ENCODE measurements at regions not wholly inside any gene's neighbourhood (a gene's known extent, or its start where the extent isn't known, plus 50 kb on each side); places are given as distances from the start of the nearest gene placed in this dataset.

DNA sequence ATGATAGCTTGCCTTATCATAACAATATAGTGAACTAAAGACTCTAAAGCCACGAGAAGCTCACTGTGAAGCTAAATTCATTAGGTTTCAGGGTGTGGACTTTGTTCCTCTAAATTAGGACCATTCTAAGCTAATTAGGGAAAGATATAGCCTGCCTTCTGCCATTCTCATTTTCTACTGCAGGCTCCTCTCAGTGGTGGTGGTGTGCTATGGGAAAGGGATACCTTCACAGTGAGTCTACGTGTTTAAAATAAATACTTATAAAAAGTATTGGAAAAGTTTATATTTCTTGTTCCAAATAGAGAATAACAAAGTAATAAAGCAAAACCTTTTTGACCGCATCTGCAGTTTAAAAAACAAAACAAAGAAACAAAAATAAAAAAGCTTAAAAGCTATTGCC is 327.7 kb downstream of the PAPSS1 start:
- TF ChIP-seq EZH2 (IDR thresholded peaks at IDR 0.05; ENCODE audit: borderline replicate concordance, insufficient read depth, low read depth, low read length, poor library complexity, severe bottlenecking) (no peak), CTCF (IDR thresholded peaks at IDR 0.05) (no peak)

GRCh38 chr4:107391630-107392028 is 328.4 kb downstream of the PAPSS1 start:
- Histone ChIP-seq H3K9me3 (ENCODE audit: control extremely low read depth in 1 of 3, control insufficient read depth in 2 of 3, insufficient read depth in 1 of 3, low read length in 2 of 3) (no peaks in the 10 kb centered on the region), H3K79me2 (ENCODE audit: control insufficient read depth, insufficient read depth, low read length) (no peaks in the 10 kb centered on the region), H3K4me3 (ENCODE audit: control extremely low read depth in 1 of 5, extremely low read depth in 1 of 5, insufficient read depth in 1 of 5, low read depth in 2 of 5, low read length in 4 of 5) (no peak overlapping the region), H4K20me1 (ENCODE audit: control insufficient read depth, insufficient read depth, low read length, poor library complexity, severe bottlenecking) (no peaks in the 10 kb centered on the region), H2AFZ (ENCODE audit: insufficient read depth, low read depth, low read length, poor library complexity, severe bottlenecking) (no peak overlapping the region), H3K9ac (ENCODE audit: low read length) (no peak overlapping the region), H3K36me3 (replicated peaks in 1 of 2; ENCODE audit: control extremely low read depth in 1 of 2, control insufficient read depth in 1 of 2, extremely low read depth in 1 of 2, insufficient read depth in 2 of 2, low read length in 1 of 2) (no peaks in the 10 kb centered on the region), H3K4me1 (ENCODE audit: control insufficient read depth in 2 of 2, insufficient read depth in 2 of 2, low read length in 2 of 2) (no peaks in the 10 kb centered on the region), H3K27me3 (replicated peaks in 1 of 4; ENCODE audit: control extremely low read depth in 1 of 4, control insufficient read depth in 3 of 4, insufficient read depth in 4 of 4, low read length in 3 of 4) (no peaks in the 10 kb centered on the region), H3K27ac (ENCODE audit: low read length in 2 of 2) (no peak overlapping the region), H3K4me2 (replicated peaks; ENCODE audit: low read depth, low read length, poor library complexity, severe bottlenecking) (no peak overlapping the region)
- Mint-ChIP-seq H3K4me3 (no peak overlapping the region), H3K27ac (no peak overlapping the region), H3K27me3 (no peaks in the 10 kb centered on the region), H3K4me1 (no peaks in the 10 kb centered on the region), H3K9me3 (ENCODE audit: insufficient read depth) (peaks cover 2% of the 10 kb centered on the region)
- ChIA-PET CTCF (no interaction called here), POLR2A (no interaction called here)
- intact Hi-C loops (cut with micrococcal nuclease): no loop called here
- DNase-seq: no peak
- WGBS (ENCODE audit: insufficient coverage): 75% methylated on average over 2 of the region's 3 CpGs
- no peak for ATAC-seq (ENCODE audit: low read depth)
- no peak for TF ChIP-seq CTCF (IDR thresholded peaks at IDR 0.05)
- no peak for TF ChIP-seq EZH2 (IDR thresholded peaks at IDR 0.05; ENCODE audit: borderline replicate concordance, insufficient read depth, low read depth, low read length, poor library complexity, severe bottlenecking)

More for the DNA sequence above, 327.7 kb downstream of the PAPSS1 start:
- ChIA-PET CTCF (no interaction called here), POLR2A (no interaction called here)
- Mint-ChIP-seq H3K27me3 (no peaks in the 10 kb centered on the region), H3K27ac (no peak overlapping the region), H3K9me3 (ENCODE audit: insufficient read depth) (peaks cover 2% of the 10 kb centered on the region), H3K4me3 (no peak overlapping the region), H3K4me1 (no peaks in the 10 kb centered on the region)
- DNase-seq (no peak), ATAC-seq (ENCODE audit: low read depth) (no peak)
- WGBS (ENCODE audit: insufficient coverage): no CpG with 5 or more reads among the region's 3 CpGs
- no peaks in the 10 kb centered on the region for H3K9me3 ChIP-seq (ENCODE audit: control extremely low read depth in 1 of 3, control insufficient read depth in 2 of 3, insufficient read depth in 1 of 3, low read length in 2 of 3)
- H3K36me3 ChIP-seq (replicated peaks in 1 of 2; ENCODE audit: control extremely low read depth in 1 of 2, control insufficient read depth in 1 of 2, extremely low read depth in 1 of 2, insufficient read depth in 2 of 2, low read length in 1 of 2): no peaks in the 10 kb centered on the region
- no peaks in the 10 kb centered on the region for H3K27me3 ChIP-seq (replicated peaks in 1 of 4; ENCODE audit: control extremely low read depth in 1 of 4, control insufficient read depth in 3 of 4, insufficient read depth in 4 of 4, low read length in 3 of 4)
- H3K4me1 ChIP-seq (ENCODE audit: control insufficient read depth in 2 of 2, insufficient read depth in 2 of 2, low read length in 2 of 2): no peaks in the 10 kb centered on the region
- H3K4me3 ChIP-seq (ENCODE audit: control extremely low read depth in 1 of 5, extremely low read depth in 1 of 5, insufficient read depth in 1 of 5, low read depth in 2 of 5, low read length in 4 of 5): no peak overlapping the region
- H4K20me1 ChIP-seq (ENCODE audit: control insufficient read depth, insufficient read depth, low read length, poor library complexity, severe bottlenecking): no peaks in the 10 kb centered on the region
- no peak overlapping the region for H3K9ac ChIP-seq (ENCODE audit: low read length)
- H3K4me2 ChIP-seq (replicated peaks; ENCODE audit: low read depth, low read length, poor library complexity, severe bottlenecking): no peak overlapping the region
- H3K27ac ChIP-seq (ENCODE audit: low read length in 2 of 2): no peak overlapping the region
- H2AFZ ChIP-seq (ENCODE audit: insufficient read depth, low read depth, low read length, poor library complexity, severe bottlenecking): no peak overlapping the region
- intact Hi-C loops (cut with micrococcal nuclease): no loop called here
- no peaks in the 10 kb centered on the region for H3K79me2 ChIP-seq (ENCODE audit: control insufficient read depth, insufficient read depth, low read length)

All from B cell (primary cell).